ENCODE measurements at regions not wholly inside any gene's neighbourhood (a gene's known extent, or its start where the extent isn't known, plus 50 kb on each side); places are given as distances from the start of the nearest gene placed in this dataset.

GRCh38 chr5:115072266-115073064 lies 97.2 kb downstream of the TRIM36 start:
- peak in 2 of 5 donors; percentile 6 to 8 for DNase-seq
- Histone ChIP-seq H3K9ac (ENCODE audit: low read length in 3 of 3) (no peak overlapping the region), H3K27me3 (ENCODE audit: control insufficient read depth, insufficient read depth, low read length) (no peaks in the 10 kb centered on the region), H3K4me1 (ENCODE audit: control insufficient read depth in 2 of 3, insufficient read depth in 2 of 3, low read depth in 1 of 3, low read length in 3 of 3) (no peaks in the 10 kb centered on the region), H3K36me3 (ENCODE audit: control insufficient read depth in 2 of 3, insufficient read depth in 3 of 3, low read length in 3 of 3) (no peaks in the 10 kb centered on the region), H3K4me3 (ENCODE audit: low read length in 3 of 3) (no peak overlapping the region), H3K27ac (ENCODE audit: low read depth in 2 of 2, low read length in 2 of 2) (no peak overlapping the region), H3K9me3 (ENCODE audit: control insufficient read depth in 2 of 3, insufficient read depth in 1 of 3, low read length in 3 of 3) (no peaks in the 10 kb centered on the region)
- TF ChIP-seq CTCF (IDR thresholded peaks at IDR 0.05; ENCODE audit: borderline replicate concordance, extremely low read depth, insufficient read depth): no peak
- intact Hi-C loops (cut with DNase I): no loop called here
- no peak for FAIRE-seq

- H3K4me3 ChIP-seq (ENCODE audit: low read length in 3 of 3): no peak overlapping the region
- H3K4me1 ChIP-seq (ENCODE audit: control insufficient read depth in 2 of 3, insufficient read depth in 2 of 3, low read depth in 1 of 3, low read length in 3 of 3): no peaks in the 10 kb centered on the region
- intact Hi-C loops (cut with DNase I): no loop called here
- DNase-seq: peak in 1 of 5 donors; percentile 26
- H3K27me3 ChIP-seq (ENCODE audit: control insufficient read depth, insufficient read depth, low read length): no peaks in the 10 kb centered on the region
- no peak overlapping the region for H3K27ac ChIP-seq (ENCODE audit: low read depth in 2 of 2, low read length in 2 of 2)
- no peak for TF ChIP-seq CTCF (IDR thresholded peaks at IDR 0.05; ENCODE audit: borderline replicate concordance, extremely low read depth, insufficient read depth)
- H3K36me3 ChIP-seq (ENCODE audit: control insufficient read depth in 2 of 3, insufficient read depth in 3 of 3, low read length in 3 of 3): no peaks in the 10 kb centered on the region
- H3K9ac ChIP-seq (ENCODE audit: low read length in 3 of 3): no peak overlapping the region
- FAIRE-seq: no peak
- H3K9me3 ChIP-seq (ENCODE audit: control insufficient read depth in 2 of 3, insufficient read depth in 1 of 3, low read length in 3 of 3): no peaks in the 10 kb centered on the region
Observed at GRCh38 chr5:115070737-115071136, 99.0 kb downstream of the TRIM36 start.

GRCh38 chr5:115069087-115069968 lies 100.4 kb downstream of the TRIM36 start:
- DNase-seq (peak in 4 of 5 donors; percentile 41 to 88 (median 66)), FAIRE-seq (no peak)
- H3K36me3 ChIP-seq (ENCODE audit: control insufficient read depth in 2 of 3, insufficient read depth in 3 of 3, low read length in 3 of 3): no peaks in the 10 kb centered on the region
- H3K9ac ChIP-seq (ENCODE audit: low read length in 3 of 3): no peak overlapping the region
- H3K27me3 ChIP-seq (ENCODE audit: control insufficient read depth, insufficient read depth, low read length): no peaks in the 10 kb centered on the region
- H3K4me1 ChIP-seq (ENCODE audit: control insufficient read depth in 2 of 3, insufficient read depth in 2 of 3, low read depth in 1 of 3, low read length in 3 of 3): no peaks in the 10 kb centered on the region
- no peaks in the 10 kb centered on the region for H3K9me3 ChIP-seq (ENCODE audit: control insufficient read depth in 2 of 3, insufficient read depth in 1 of 3, low read length in 3 of 3)
- TF ChIP-seq CTCF (IDR thresholded peaks at IDR 0.05; ENCODE audit: borderline replicate concordance, extremely low read depth, insufficient read depth): peak; percentile 55
- peak overlapping the region in 1 of 3 donors; percentile 12 for H3K4me3 ChIP-seq (ENCODE audit: low read length in 3 of 3)
- no peak overlapping the region for H3K27ac ChIP-seq (ENCODE audit: low read depth in 2 of 2, low read length in 2 of 2)
- intact Hi-C loops (cut with DNase I): no loop called here
